Liver (tissue), 9 donors: ENCODE measurements at regions not wholly inside any gene's neighbourhood (a gene's known extent, or its start where the extent isn't known, plus 50 kb on each side); places are given as distances from the start of the nearest gene placed in this dataset. TPM values are rescaled to one million over a fixed set of nuclear protein-coding genes. Genes with fewer than 3 reads are reported as not detected.

Source experiments
- DNase-seq: peaks from one replicate; pipeline ENCODE4 v3.0.0-alpha.2; 2017; ENCODE audit warnings: low spot score
- H3K27ac ChIP-seq, 2 donors: one replicate each; pipeline ENCODE4 v1.7.0; 2013; ENCODE audit warnings: inconsistent platforms in 2 of 2, low read length in 2 of 2, control low read depth in 1 of 2, low read depth in 1 of 2, mild to moderate bottlenecking in 1 of 2
- H3K27me3 ChIP-seq, 4 donors: one replicate each; pipeline versions ENCODE4 v1.6.1 to v1.7.0; 2013; ENCODE audit warnings: low read length in 3 of 4, inconsistent platforms in 1 of 4, mild to moderate bottlenecking in 1 of 4, moderate library complexity in 1 of 4; ENCODE audit not compliant: control insufficient read depth in 4 of 4, insufficient read depth in 4 of 4
- H3K36me3 ChIP-seq, 4 donors: one replicate each; pipeline versions ENCODE4 v1.6.1 to v1.7.0; 2013; ENCODE audit warnings: low read length in 3 of 4, mild to moderate bottlenecking in 3 of 4, low read depth in 1 of 4, moderate library complexity in 1 of 4; ENCODE audit not compliant: control insufficient read depth in 4 of 4, insufficient read depth in 3 of 4
- H3K4me1 ChIP-seq, 4 donors: one replicate each; pipeline versions ENCODE4 v1.6.1 to v1.7.0; 2013; ENCODE audit warnings: low read length in 3 of 4, mild to moderate bottlenecking in 3 of 4, moderate library complexity in 1 of 4; ENCODE audit not compliant: control insufficient read depth in 4 of 4, insufficient read depth in 4 of 4
- H3K4me3 ChIP-seq, 3 donors: one replicate each; pipeline versions ENCODE4 v1.6.1 to v1.7.0; 2013; ENCODE audit warnings: low read length in 3 of 3, control low read depth in 1 of 3, low read depth in 1 of 3, mild to moderate bottlenecking in 1 of 3
- H3K9ac ChIP-seq, 2 donors: one replicate each; pipeline ENCODE4 v1.7.0; 2013; ENCODE audit warnings: low read length in 2 of 2, mild to moderate bottlenecking in 2 of 2, moderate library complexity in 2 of 2, control low read depth in 1 of 2, low read depth in 1 of 2
- H3K9me3 ChIP-seq, 4 donors: one replicate each; pipeline versions ENCODE4 v1.6.1 to v1.7.0; 2013; ENCODE audit warnings: low read length in 3 of 4; ENCODE audit not compliant: control insufficient read depth in 4 of 4
- ATF3 ChIP-seq: IDR thresholded peaks from 2 replicates; pipeline ENCODE4 v1.6.1; 2016; ENCODE audit warnings: antibody characterized with exemption
- EGR1 ChIP-seq, 2 donors: IDR thresholded peaks; 2 replicates each; pipeline ENCODE4 v1.6.1; 2016 to 2018; ENCODE audit warnings: antibody characterized with exemption in 2 of 2, low read depth in 2 of 2
- FOXA1 ChIP-seq: IDR thresholded peaks from 2 replicates; pipeline ENCODE4 v1.6.1; 2016; ENCODE audit warnings: antibody characterized with exemption
- FOXA2 ChIP-seq: IDR thresholded peaks from 2 replicates; pipeline ENCODE4 v1.6.1; 2016; ENCODE audit warnings: antibody characterized with exemption
- GABPA ChIP-seq, 2 donors: IDR thresholded peaks in 1 of 2; conservative IDR thresholded peaks in 1 of 2; 2 replicates each; pipeline ENCODE4 v1.6.1; 2016; ENCODE audit warnings: antibody characterized with exemption in 2 of 2, mild to moderate bottlenecking in 1 of 2, moderate library complexity in 1 of 2
- HNF4A ChIP-seq, 2 donors: conservative IDR thresholded peaks; 2 replicates each; pipeline ENCODE4 v1.6.1; 2016; ENCODE audit warnings: antibody characterized with exemption in 2 of 2, mild to moderate bottlenecking in 2 of 2
- HNF4G ChIP-seq: IDR thresholded peaks from 2 replicates; pipeline ENCODE4 v1.6.1; 2016; ENCODE audit warnings: antibody characterized with exemption
- JUND ChIP-seq, 2 donors: IDR thresholded peaks; 2 replicates each; pipeline ENCODE4 v1.6.1; 2016; ENCODE audit warnings: antibody characterized with exemption in 2 of 2
- NR2F2 ChIP-seq: IDR thresholded peaks from 2 replicates; pipeline ENCODE4 v1.6.1; 2016; ENCODE audit warnings: antibody characterized with exemption
- RAD21 ChIP-seq, 2 donors: IDR thresholded peaks; 2 replicates each; pipeline ENCODE4 v1.6.1; 2016; ENCODE audit warnings: antibody characterized with exemption in 2 of 2, mild to moderate bottlenecking in 2 of 2
- REST ChIP-seq: IDR thresholded peaks from 2 replicates; pipeline ENCODE4 v1.6.1; 2016; ENCODE audit warnings: antibody characterized with exemption, mild to moderate bottlenecking
- RXRA ChIP-seq, 2 donors: IDR thresholded peaks; 2 replicates each; pipeline ENCODE4 v1.6.1; 2017 to 2018; ENCODE audit warnings: antibody characterized with exemption in 2 of 2, mild to moderate bottlenecking in 1 of 2
- SP1 ChIP-seq: IDR thresholded peaks from 2 replicates; pipeline ENCODE4 v1.6.1; 2018; ENCODE audit warnings: antibody characterized with exemption, mild to moderate bottlenecking
- TAF1 ChIP-seq: conservative IDR thresholded peaks from 2 replicates; pipeline ENCODE4 v1.6.1; 2016; ENCODE audit warnings: antibody characterized with exemption, mild to moderate bottlenecking
- YY1 ChIP-seq: IDR thresholded peaks from 2 replicates; pipeline ENCODE4 v1.6.1; 2016; ENCODE audit warnings: antibody characterized with exemption, mild to moderate bottlenecking
- WGBS: extraction: QIAGEN DNeasy Blood & Tissue Kit; methylation state at CpG from one replicate; pipeline ENCODE4 v1.1.7; 2013; 5-methylcytosine and 5-hydroxymethylcytosine counted together
- small RNA-seq: library from RNA; depleted of rRNA; stranded (forward); fragments of <200 nt; gene quantifications from one replicate; pipeline ENCODE3, GENCODE V24; 2014
- TF ChIP-seq, protein P1 (sequence below): IDR thresholded peaks from 2 replicates; pipeline ENCODE4 v1.6.1; 2016; ENCODE audit warnings: antibody characterized with exemption
- TF ChIP-seq, protein P2 (sequence below): fragments of 150-350 bp; IDR thresholded peaks from 2 replicates; pipeline ENCODE4 v1.5.1; 2017; ENCODE audit warnings: improper control_type of control experiment, low read depth, low read length; ENCODE audit not compliant: missing input control
- TF ChIP-seq, protein P3 (sequence below): IDR thresholded peaks from 2 replicates; pipeline ENCODE4 v1.6.1; 2016; ENCODE audit warnings: antibody characterized with exemption
- donor health status: healthy.
- donor health status: healthy.
- donor health status: healthy.
- donor health status: healthy.
- donor health status: healthy.

DNA sequence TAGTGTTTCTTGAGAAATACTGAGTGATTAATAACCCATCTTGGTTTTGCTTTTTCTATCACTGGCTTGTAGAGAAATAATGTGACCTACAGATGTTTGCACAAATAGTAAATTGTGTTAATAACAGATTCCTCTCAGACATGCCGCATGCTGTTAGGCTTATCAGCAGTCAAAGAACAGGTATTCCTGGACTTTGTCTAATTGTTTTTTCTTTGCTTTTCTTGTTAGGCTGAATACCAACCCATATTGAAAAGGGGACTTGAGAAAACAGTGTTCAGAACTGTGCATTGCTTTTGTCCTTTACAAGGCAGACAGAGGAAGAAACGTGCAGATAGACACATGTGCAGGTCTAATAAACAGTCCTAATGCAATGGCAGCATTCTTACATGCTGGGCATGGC is 51.0 kb upstream of the RARB start:
- Histone ChIP-seq H3K9ac (no peak overlapping the region), H3K4me3 (no peak overlapping the region), H3K4me1 (no peaks in the 10 kb centered on the region), H3K27me3 (peaks cover 0 to 3% (median 0%) of the 10 kb centered on the region in 4 donors), H3K36me3 (no peaks in the 10 kb centered on the region), H3K27ac (no peak overlapping the region), H3K9me3 (peaks cover 0 to 2% (median 0%) of the 10 kb centered on the region in 4 donors)
- 66% methylated on average over 2 of the region's 2 CpGs for WGBS
- DNase-seq: no peak
- no peak for TF ChIP-seq HNF4G
- no peak for TF ChIP-seq FOXA2
- no peak for TF ChIP-seq ATF3
- TF ChIP-seq RXRA (IDR thresholded peaks at IDR 0.05): no peak
- TF ChIP-seq, protein P1, sequence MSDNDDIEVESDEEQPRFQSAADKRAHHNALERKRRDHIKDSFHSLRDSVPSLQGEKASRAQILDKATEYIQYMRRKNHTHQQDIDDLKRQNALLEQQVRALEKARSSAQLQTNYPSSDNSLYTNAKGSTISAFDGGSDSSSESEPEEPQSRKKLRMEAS: no peak
- no peak for TF ChIP-seq NR2F2
- no peak for TF ChIP-seq HNF4A (conservative IDR thresholded peaks at IDR 0.05)
- no peak for TF ChIP-seq JUND (IDR thresholded peaks at IDR 0.05)
- no peak for TF ChIP-seq TAF1
- TF ChIP-seq EGR1 (IDR thresholded peaks at IDR 0.05; ENCODE audit: low read depth in 2 of 2): no peak
- TF ChIP-seq GABPA (IDR thresholded peaks at IDR 0.05 in 1 of 2, conservative IDR thresholded peaks at IDR 0.05 in 1 of 2): no peak
- no peak for TF ChIP-seq YY1
- TF ChIP-seq FOXA1: no peak
- TF ChIP-seq, protein P2, sequence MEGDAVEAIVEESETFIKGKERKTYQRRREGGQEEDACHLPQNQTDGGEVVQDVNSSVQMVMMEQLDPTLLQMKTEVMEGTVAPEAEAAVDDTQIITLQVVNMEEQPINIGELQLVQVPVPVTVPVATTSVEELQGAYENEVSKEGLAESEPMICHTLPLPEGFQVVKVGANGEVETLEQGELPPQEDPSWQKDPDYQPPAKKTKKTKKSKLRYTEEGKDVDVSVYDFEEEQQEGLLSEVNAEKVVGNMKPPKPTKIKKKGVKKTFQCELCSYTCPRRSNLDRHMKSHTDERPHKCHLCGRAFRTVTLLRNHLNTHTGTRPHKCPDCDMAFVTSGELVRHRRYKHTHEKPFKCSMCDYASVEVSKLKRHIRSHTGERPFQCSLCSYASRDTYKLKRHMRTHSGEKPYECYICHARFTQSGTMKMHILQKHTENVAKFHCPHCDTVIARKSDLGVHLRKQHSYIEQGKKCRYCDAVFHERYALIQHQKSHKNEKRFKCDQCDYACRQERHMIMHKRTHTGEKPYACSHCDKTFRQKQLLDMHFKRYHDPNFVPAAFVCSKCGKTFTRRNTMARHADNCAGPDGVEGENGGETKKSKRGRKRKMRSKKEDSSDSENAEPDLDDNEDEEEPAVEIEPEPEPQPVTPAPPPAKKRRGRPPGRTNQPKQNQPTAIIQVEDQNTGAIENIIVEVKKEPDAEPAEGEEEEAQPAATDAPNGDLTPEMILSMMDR: no peak
- no peak for TF ChIP-seq SP1
- TF ChIP-seq, protein P3, sequence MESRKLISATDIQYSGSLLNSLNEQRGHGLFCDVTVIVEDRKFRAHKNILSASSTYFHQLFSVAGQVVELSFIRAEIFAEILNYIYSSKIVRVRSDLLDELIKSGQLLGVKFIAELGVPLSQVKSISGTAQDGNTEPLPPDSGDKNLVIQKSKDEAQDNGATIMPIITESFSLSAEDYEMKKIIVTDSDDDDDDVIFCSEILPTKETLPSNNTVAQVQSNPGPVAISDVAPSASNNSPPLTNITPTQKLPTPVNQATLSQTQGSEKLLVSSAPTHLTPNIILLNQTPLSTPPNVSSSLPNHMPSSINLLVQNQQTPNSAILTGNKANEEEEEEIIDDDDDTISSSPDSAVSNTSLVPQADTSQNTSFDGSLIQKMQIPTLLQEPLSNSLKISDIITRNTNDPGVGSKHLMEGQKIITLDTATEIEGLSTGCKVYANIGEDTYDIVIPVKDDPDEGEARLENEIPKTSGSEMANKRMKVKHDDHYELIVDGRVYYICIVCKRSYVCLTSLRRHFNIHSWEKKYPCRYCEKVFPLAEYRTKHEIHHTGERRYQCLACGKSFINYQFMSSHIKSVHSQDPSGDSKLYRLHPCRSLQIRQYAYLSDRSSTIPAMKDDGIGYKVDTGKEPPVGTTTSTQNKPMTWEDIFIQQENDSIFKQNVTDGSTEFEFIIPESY: no peak
- no peak for TF ChIP-seq REST
- TF ChIP-seq RAD21 (IDR thresholded peaks at IDR 0.05): no peak

Small RNA genes in the stretch of these regions (small RNA-seq; reads per million reads assigned to genes)
- gene RN7SL216P (not detected), gene RNA5SP125 (not detected), gene RNA5SP126 (not detected)
